ENCODE measurements at regions not wholly inside any gene's neighbourhood (a gene's known extent, or its start where the extent isn't known, plus 50 kb on each side); places are given as distances from the start of the nearest gene placed in this dataset.

DNA sequence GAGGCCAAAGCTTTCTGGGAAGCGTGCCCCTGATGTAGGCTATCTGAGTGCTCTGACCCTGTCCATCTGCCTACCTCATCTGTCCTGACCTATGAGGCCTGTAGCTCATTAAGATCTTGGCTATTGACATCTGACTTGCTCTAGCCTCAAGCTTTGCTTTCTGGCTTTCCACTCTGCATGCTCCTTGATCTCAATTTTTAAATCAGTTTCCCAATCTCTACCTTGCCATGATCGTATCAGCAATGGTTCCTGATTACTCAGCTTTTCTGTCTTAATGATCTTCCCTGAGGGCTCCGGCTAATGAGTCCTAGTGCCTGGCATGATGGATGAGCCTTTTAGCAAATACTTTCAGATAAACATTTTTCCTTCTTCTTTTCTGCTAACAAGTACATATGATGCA is 262.0 kb downstream of the NDFIP2 start:
- Mint-ChIP-seq H3K4me1 (no peaks in the 10 kb centered on the region), H3K4me3 (no peak overlapping the region), H3K9me3 (peaks cover 6% of the 10 kb centered on the region; the same call in 1 of the 2 replicates), H3K27ac (no peak overlapping the region), H3K27me3 (ENCODE audit: low read depth) (no peaks in the 10 kb centered on the region), H3K36me3 (no peaks in the 10 kb centered on the region)
- CTCF ChIA-PET: no interaction called here
- TF ChIP-seq, protein P1, sequence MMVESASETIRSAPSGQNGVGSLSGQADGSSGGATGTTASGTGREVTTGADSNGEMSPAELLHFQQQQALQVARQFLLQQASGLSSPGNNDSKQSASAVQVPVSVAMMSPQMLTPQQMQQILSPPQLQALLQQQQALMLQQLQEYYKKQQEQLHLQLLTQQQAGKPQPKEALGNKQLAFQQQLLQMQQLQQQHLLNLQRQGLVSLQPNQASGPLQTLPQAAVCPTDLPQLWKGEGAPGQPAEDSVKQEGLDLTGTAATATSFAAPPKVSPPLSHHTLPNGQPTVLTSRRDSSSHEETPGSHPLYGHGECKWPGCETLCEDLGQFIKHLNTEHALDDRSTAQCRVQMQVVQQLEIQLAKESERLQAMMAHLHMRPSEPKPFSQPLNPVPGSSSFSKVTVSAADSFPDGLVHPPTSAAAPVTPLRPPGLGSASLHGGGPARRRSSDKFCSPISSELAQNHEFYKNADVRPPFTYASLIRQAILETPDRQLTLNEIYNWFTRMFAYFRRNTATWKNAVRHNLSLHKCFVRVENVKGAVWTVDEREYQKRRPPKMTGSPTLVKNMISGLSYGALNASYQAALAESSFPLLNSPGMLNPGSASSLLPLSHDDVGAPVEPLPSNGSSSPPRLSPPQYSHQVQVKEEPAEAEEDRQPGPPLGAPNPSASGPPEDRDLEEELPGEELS (CRISPR knock-in tag; IDR thresholded peaks at IDR 0.05): no peak
- TF ChIP-seq, protein P2, sequence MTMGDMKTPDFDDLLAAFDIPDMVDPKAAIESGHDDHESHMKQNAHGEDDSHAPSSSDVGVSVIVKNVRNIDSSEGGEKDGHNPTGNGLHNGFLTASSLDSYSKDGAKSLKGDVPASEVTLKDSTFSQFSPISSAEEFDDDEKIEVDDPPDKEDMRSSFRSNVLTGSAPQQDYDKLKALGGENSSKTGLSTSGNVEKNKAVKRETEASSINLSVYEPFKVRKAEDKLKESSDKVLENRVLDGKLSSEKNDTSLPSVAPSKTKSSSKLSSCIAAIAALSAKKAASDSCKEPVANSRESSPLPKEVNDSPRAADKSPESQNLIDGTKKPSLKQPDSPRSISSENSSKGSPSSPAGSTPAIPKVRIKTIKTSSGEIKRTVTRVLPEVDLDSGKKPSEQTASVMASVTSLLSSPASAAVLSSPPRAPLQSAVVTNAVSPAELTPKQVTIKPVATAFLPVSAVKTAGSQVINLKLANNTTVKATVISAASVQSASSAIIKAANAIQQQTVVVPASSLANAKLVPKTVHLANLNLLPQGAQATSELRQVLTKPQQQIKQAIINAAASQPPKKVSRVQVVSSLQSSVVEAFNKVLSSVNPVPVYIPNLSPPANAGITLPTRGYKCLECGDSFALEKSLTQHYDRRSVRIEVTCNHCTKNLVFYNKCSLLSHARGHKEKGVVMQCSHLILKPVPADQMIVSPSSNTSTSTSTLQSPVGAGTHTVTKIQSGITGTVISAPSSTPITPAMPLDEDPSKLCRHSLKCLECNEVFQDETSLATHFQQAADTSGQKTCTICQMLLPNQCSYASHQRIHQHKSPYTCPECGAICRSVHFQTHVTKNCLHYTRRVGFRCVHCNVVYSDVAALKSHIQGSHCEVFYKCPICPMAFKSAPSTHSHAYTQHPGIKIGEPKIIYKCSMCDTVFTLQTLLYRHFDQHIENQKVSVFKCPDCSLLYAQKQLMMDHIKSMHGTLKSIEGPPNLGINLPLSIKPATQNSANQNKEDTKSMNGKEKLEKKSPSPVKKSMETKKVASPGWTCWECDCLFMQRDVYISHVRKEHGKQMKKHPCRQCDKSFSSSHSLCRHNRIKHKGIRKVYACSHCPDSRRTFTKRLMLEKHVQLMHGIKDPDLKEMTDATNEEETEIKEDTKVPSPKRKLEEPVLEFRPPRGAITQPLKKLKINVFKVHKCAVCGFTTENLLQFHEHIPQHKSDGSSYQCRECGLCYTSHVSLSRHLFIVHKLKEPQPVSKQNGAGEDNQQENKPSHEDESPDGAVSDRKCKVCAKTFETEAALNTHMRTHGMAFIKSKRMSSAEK (CRISPR knock-in tag; IDR thresholded peaks at IDR 0.05; ENCODE audit: borderline replicate concordance): no peak
- no peak for TF ChIP-seq ATF1 (CRISPR knock-in tag; IDR thresholded peaks at IDR 0.05)
- no peak for TF ChIP-seq FOXP1 (CRISPR knock-in tag; IDR thresholded peaks at IDR 0.05; ENCODE audit: borderline replicate concordance)
- no peak for TF ChIP-seq SMAD3 (CRISPR knock-in tag; IDR thresholded peaks at IDR 0.05; ENCODE audit: borderline replicate concordance)
- no peak for TF ChIP-seq ZNF416 (CRISPR knock-in tag; IDR thresholded peaks at IDR 0.05)
- TF ChIP-seq ZNF423 (CRISPR knock-in tag; IDR thresholded peaks at IDR 0.05): no peak
- TF ChIP-seq, protein P3, sequence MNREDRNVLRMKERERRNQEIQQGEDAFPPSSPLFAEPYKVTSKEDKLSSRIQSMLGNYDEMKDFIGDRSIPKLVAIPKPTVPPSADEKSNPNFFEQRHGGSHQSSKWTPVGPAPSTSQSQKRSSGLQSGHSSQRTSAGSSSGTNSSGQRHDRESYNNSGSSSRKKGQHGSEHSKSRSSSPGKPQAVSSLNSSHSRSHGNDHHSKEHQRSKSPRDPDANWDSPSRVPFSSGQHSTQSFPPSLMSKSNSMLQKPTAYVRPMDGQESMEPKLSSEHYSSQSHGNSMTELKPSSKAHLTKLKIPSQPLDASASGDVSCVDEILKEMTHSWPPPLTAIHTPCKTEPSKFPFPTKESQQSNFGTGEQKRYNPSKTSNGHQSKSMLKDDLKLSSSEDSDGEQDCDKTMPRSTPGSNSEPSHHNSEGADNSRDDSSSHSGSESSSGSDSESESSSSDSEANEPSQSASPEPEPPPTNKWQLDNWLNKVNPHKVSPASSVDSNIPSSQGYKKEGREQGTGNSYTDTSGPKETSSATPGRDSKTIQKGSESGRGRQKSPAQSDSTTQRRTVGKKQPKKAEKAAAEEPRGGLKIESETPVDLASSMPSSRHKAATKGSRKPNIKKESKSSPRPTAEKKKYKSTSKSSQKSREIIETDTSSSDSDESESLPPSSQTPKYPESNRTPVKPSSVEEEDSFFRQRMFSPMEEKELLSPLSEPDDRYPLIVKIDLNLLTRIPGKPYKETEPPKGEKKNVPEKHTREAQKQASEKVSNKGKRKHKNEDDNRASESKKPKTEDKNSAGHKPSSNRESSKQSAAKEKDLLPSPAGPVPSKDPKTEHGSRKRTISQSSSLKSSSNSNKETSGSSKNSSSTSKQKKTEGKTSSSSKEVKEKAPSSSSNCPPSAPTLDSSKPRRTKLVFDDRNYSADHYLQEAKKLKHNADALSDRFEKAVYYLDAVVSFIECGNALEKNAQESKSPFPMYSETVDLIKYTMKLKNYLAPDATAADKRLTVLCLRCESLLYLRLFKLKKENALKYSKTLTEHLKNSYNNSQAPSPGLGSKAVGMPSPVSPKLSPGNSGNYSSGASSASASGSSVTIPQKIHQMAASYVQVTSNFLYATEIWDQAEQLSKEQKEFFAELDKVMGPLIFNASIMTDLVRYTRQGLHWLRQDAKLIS (CRISPR knock-in tag; IDR thresholded peaks at IDR 0.05; ENCODE audit: borderline replicate concordance): no peak
- TF ChIP-seq, protein P4, sequence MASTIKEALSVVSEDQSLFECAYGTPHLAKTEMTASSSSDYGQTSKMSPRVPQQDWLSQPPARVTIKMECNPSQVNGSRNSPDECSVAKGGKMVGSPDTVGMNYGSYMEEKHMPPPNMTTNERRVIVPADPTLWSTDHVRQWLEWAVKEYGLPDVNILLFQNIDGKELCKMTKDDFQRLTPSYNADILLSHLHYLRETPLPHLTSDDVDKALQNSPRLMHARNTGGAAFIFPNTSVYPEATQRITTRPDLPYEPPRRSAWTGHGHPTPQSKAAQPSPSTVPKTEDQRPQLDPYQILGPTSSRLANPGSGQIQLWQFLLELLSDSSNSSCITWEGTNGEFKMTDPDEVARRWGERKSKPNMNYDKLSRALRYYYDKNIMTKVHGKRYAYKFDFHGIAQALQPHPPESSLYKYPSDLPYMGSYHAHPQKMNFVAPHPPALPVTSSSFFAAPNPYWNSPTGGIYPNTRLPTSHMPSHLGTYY (CRISPR knock-in tag; IDR thresholded peaks at IDR 0.05): no peak
- no peak for TF ChIP-seq RELA (CRISPR knock-in tag; IDR thresholded peaks at IDR 0.05; ENCODE audit: borderline replicate concordance)
- TF ChIP-seq NFE2L1 (CRISPR knock-in tag; IDR thresholded peaks at IDR 0.05): no peak
- no peak for TF ChIP-seq TCF7 (CRISPR knock-in tag; IDR thresholded peaks at IDR 0.05; ENCODE audit: low read depth)
- TF ChIP-seq ZNF263 (CRISPR knock-in tag; IDR thresholded peaks at IDR 0.05; ENCODE audit: low read depth): no peak
- TF ChIP-seq, protein P5, sequence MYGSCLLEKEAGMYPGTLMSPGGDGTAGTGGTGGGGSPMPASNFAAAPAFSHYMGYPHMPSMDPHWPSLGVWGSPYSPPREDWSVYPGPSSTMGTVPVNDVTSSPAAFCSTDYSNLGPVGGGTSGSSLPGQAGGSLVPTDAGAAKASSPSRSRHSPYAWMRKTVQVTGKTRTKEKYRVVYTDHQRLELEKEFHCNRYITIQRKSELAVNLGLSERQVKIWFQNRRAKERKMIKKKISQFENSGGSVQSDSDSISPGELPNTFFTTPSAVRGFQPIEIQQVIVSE (CRISPR knock-in tag; IDR thresholded peaks at IDR 0.05; ENCODE audit: borderline replicate concordance): no peak
- TF ChIP-seq MYBL2 (CRISPR knock-in tag; IDR thresholded peaks at IDR 0.05): no peak
- TF ChIP-seq, protein P6, sequence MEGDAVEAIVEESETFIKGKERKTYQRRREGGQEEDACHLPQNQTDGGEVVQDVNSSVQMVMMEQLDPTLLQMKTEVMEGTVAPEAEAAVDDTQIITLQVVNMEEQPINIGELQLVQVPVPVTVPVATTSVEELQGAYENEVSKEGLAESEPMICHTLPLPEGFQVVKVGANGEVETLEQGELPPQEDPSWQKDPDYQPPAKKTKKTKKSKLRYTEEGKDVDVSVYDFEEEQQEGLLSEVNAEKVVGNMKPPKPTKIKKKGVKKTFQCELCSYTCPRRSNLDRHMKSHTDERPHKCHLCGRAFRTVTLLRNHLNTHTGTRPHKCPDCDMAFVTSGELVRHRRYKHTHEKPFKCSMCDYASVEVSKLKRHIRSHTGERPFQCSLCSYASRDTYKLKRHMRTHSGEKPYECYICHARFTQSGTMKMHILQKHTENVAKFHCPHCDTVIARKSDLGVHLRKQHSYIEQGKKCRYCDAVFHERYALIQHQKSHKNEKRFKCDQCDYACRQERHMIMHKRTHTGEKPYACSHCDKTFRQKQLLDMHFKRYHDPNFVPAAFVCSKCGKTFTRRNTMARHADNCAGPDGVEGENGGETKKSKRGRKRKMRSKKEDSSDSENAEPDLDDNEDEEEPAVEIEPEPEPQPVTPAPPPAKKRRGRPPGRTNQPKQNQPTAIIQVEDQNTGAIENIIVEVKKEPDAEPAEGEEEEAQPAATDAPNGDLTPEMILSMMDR (IDR thresholded peaks at IDR 0.05): no peak
- no peak for TF ChIP-seq CREM (CRISPR knock-in tag; IDR thresholded peaks at IDR 0.05)
- TF ChIP-seq ZNF671 (CRISPR knock-in tag; IDR thresholded peaks at IDR 0.05): no peak
- TF ChIP-seq, protein P7, sequence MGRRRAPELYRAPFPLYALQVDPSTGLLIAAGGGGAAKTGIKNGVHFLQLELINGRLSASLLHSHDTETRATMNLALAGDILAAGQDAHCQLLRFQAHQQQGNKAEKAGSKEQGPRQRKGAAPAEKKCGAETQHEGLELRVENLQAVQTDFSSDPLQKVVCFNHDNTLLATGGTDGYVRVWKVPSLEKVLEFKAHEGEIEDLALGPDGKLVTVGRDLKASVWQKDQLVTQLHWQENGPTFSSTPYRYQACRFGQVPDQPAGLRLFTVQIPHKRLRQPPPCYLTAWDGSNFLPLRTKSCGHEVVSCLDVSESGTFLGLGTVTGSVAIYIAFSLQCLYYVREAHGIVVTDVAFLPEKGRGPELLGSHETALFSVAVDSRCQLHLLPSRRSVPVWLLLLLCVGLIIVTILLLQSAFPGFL (CRISPR knock-in tag; IDR thresholded peaks at IDR 0.05; ENCODE audit: borderline replicate concordance): no peak
- TF ChIP-seq, protein P8, sequence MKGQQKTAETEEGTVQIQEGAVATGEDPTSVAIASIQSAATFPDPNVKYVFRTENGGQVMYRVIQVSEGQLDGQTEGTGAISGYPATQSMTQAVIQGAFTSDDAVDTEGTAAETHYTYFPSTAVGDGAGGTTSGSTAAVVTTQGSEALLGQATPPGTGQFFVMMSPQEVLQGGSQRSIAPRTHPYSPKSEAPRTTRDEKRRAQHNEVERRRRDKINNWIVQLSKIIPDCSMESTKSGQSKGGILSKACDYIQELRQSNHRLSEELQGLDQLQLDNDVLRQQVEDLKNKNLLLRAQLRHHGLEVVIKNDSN (CRISPR knock-in tag; IDR thresholded peaks at IDR 0.05): no peak
- DNase-seq (ENCODE audit: low spot score) (no peak), ATAC-seq (no peak)
- POLR2A ChIA-PET: no interaction called here
